Osteocyte (in vitro differentiated cells): ENCODE measurements at regions not wholly inside any gene's neighbourhood (a gene's known extent, or its start where the extent isn't known, plus 50 kb on each side); places are given as distances from the start of the nearest gene placed in this dataset.

Experiments
- DNase-seq: peaks from one replicate; pipeline ENCODE4 v3.0.0; 2021; ENCODE audit warnings: mixed read lengths; ENCODE audit not compliant: unreplicated experiment; ENCODE audit errors: extremely low spot score
- H3K27ac Mint-ChIP-seq: one replicate; pipeline ENCODE4 v1.8.0; 2021; ENCODE audit warnings: mild to moderate bottlenecking, mixed read lengths; ENCODE audit not compliant: unreplicated experiment
- H3K27me3 Mint-ChIP-seq: one replicate; pipeline ENCODE4 v1.8.0; 2021; ENCODE audit warnings: mixed read lengths; ENCODE audit not compliant: unreplicated experiment
- H3K36me3 Mint-ChIP-seq: one replicate; pipeline ENCODE4 v1.8.0; 2021; ENCODE audit warnings: mixed read lengths; ENCODE audit not compliant: unreplicated experiment
- H3K4me1 Mint-ChIP-seq: one replicate; pipeline ENCODE4 v1.8.0; 2021; ENCODE audit warnings: mixed read lengths; ENCODE audit not compliant: unreplicated experiment
- H3K4me3 Mint-ChIP-seq: one replicate; pipeline ENCODE4 v1.8.0; 2021; ENCODE audit warnings: mild to moderate bottlenecking, moderate library complexity, mixed read lengths; ENCODE audit not compliant: unreplicated experiment
- H3K9me3 Mint-ChIP-seq: one replicate; pipeline ENCODE4 v1.8.0; 2021; ENCODE audit warnings: mixed read lengths; ENCODE audit not compliant: unreplicated experiment
- TF ChIP-seq, protein P1 (sequence below): fragments of 200-600 bp; sonication (generic); IDR thresholded peaks from 2 replicates; pipeline ENCODE4 v1.5.0; 2021; ENCODE audit warnings: antibody characterized with exemption, mild to moderate bottlenecking, moderate library complexity

DNA sequence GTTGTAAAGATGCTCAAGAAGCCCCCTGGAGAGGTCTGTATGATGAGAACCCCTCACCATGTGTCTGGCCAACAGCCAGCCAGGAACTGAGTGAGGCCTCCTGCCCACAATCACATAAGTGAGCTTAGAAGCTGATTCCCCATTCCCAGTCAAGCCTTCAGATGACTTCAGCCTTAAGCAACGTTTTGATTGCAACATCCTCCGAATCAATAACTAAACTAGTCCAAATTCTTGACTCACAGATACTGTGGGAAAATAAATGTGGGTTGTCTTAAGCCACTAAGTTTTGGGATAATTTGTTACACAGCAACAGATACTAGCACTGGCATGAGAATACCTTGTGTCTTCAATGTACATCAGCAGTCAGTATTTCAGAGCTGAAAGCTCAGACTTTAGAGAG is 54.5 kb upstream of the HS3ST4 start:
- peaks cover 6% of the 10 kb centered on the region for H3K9me3 Mint-ChIP-seq
- no peak for DNase-seq
- no peaks in the 10 kb centered on the region for H3K27me3 Mint-ChIP-seq
- no peaks in the 10 kb centered on the region for H3K4me1 Mint-ChIP-seq
- TF ChIP-seq, protein P1, sequence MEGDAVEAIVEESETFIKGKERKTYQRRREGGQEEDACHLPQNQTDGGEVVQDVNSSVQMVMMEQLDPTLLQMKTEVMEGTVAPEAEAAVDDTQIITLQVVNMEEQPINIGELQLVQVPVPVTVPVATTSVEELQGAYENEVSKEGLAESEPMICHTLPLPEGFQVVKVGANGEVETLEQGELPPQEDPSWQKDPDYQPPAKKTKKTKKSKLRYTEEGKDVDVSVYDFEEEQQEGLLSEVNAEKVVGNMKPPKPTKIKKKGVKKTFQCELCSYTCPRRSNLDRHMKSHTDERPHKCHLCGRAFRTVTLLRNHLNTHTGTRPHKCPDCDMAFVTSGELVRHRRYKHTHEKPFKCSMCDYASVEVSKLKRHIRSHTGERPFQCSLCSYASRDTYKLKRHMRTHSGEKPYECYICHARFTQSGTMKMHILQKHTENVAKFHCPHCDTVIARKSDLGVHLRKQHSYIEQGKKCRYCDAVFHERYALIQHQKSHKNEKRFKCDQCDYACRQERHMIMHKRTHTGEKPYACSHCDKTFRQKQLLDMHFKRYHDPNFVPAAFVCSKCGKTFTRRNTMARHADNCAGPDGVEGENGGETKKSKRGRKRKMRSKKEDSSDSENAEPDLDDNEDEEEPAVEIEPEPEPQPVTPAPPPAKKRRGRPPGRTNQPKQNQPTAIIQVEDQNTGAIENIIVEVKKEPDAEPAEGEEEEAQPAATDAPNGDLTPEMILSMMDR: no peak
- no peaks in the 10 kb centered on the region for H3K36me3 Mint-ChIP-seq
- no peak overlapping the region for H3K27ac Mint-ChIP-seq
- no peak overlapping the region for H3K4me3 Mint-ChIP-seq

DNA sequence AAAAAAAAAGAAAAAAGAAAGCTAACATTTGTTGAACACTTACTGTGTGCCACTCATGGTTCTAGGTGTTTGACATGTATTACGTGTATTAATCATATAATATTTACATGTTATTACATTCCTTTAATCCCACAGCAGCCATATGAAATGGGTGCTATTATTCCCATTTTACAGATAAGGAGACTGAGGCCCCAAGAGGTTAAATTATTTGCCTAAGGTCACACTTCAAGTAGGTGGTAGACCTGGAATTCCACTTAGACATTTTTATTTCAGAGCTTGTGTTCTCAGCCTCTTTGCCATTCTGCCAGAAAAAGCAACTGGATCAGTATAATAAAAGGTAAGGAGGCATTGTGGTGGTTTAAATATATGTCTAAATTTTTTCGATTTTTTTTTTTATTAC is 55.1 kb upstream of the HS3ST4 start:
- H3K36me3 Mint-ChIP-seq: no peaks in the 10 kb centered on the region
- H3K4me1 Mint-ChIP-seq: no peaks in the 10 kb centered on the region
- DNase-seq: no peak
- no peaks in the 10 kb centered on the region for H3K27me3 Mint-ChIP-seq
- peaks cover 11% of the 10 kb centered on the region for H3K9me3 Mint-ChIP-seq
- H3K27ac Mint-ChIP-seq: no peak overlapping the region
- no peak overlapping the region for H3K4me3 Mint-ChIP-seq
- TF ChIP-seq, protein P1: no peak

DNA sequence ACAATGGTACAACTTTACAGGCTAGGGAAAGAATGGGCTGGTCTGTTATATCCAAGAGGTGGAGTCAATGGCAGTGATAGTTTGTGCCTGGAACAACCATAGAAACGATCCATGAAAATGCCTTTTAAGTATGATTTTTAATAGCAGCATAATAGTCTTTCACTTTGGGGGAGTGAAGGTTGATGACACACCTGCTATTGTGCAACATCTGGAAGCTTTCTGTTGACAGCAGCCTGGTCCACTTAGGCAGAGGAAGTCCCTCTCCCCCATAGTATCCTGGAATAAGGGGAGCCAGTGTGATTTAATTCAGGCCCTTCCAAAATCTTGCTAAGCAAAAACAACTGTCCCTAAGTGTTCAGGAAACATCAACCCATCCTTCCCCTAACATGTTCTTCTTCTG is 56.3 kb upstream of the HS3ST4 start:
- TF ChIP-seq, protein P1: no peak
- Mint-ChIP-seq H3K4me1 (no peaks in the 10 kb centered on the region), H3K27ac (no peak overlapping the region), H3K4me3 (no peak overlapping the region), H3K27me3 (no peaks in the 10 kb centered on the region), H3K36me3 (no peaks in the 10 kb centered on the region), H3K9me3 (peaks cover 13% of the 10 kb centered on the region)
- no peak for DNase-seq

DNA sequence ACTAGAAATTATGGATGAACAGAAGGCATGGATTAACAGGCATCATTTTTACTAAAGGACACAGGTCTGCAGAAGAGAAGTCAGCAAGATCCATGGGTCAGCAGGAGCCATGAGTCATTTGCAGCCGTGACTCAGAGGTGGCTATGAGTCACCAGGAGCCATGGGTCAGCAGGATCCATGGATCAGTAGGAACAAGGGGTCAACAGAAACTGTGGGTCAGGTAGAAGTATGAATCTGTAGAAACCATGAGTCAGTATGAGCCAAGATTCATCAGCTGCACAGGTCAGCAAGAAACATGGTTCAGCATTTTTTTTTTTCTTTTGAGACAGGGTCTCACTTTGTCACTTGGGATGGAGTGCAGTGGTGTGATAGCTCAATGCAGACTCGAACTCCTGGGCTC is 58.2 kb upstream of the HS3ST4 start:
- H3K36me3 Mint-ChIP-seq: no peaks in the 10 kb centered on the region
- H3K27me3 Mint-ChIP-seq: no peaks in the 10 kb centered on the region
- H3K27ac Mint-ChIP-seq: no peak overlapping the region
- no peak for DNase-seq
- TF ChIP-seq, protein P1: no peak
- H3K9me3 Mint-ChIP-seq: peaks cover 20% of the 10 kb centered on the region
- no peak overlapping the region for H3K4me3 Mint-ChIP-seq
- H3K4me1 Mint-ChIP-seq: no peaks in the 10 kb centered on the region

DNA sequence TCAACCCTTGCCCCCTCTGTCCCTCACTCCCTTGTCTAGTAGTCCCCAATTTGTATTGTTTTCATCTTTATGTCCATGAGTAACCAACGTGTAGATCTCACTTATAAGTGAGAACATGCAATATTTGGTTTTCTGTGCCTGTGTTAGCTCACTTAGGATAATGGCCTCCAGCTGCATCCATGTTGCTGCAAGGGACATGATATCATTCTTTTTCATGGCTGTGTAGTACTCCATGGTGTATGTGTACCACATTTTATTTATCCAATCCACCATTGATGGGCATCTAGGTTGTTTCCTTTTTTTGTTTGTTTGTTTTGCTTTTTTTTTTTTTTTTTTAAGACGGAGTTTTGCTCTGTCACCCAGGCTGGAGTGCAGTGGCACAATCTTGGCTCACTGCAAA is 63.0 kb upstream of the HS3ST4 start:
- Mint-ChIP-seq H3K27me3 (no peaks in the 10 kb centered on the region), H3K9me3 (peaks cover 24% of the 10 kb centered on the region), H3K36me3 (no peaks in the 10 kb centered on the region), H3K4me3 (no peak overlapping the region), H3K4me1 (no peaks in the 10 kb centered on the region), H3K27ac (no peak overlapping the region)
- TF ChIP-seq, protein P1: no peak
- no peak for DNase-seq
